HepG2 (cell line): ENCODE measurements at regions not wholly inside any gene's neighbourhood (a gene's known extent, or its start where the extent isn't known, plus 50 kb on each side); places are given as distances from the start of the nearest gene placed in this dataset.

ENCODE experiments used
- ATAC-seq: fragments of 200-7000 bp; cut with Tn5 transposase; 3 replicates; pipeline ENCODE4 v1.9.1; 2020; ENCODE audit warnings: mild to moderate bottlenecking, moderate library complexity
- BruUV-seq: library from RNA; stranded (reverse); fragments of 400-500 nt; replicated peaks from 2 replicates; lab custom pipeline; 2021; lab: Mats Ljungman, UMichigan
- CTCF ChIA-PET: fragments of 300-600 bp; formaldehyde crosslinking; extraction: SDS; loops from one replicate; lab custom pipeline; 2021; ENCODE audit warnings: low total read pairs, inconsistent platforms, low intra/inter-chr PET ratio; lab: Yijun Ruan, JAX
- POLR2A ChIA-PET: fragments of 350-600 bp; sonication (Branson Sonifier 250); formaldehyde crosslinking; loops from one replicate; lab custom pipeline; 2020; ENCODE audit warnings: antibody characterized with exemption, inconsistent platforms; lab: Yijun Ruan, JAX
- DNase-seq: peaks from one replicate; pipeline ENCODE4 v3.0.0-alpha.2; 2015; ENCODE audit warnings: low spot score
- FAIRE-seq: peaks from 3 replicates; lab custom pipeline; 2011; peaks lifted over from hg19 to GRCh38; lab: Jason Lieb, UNC
- H2AFZ ChIP-seq: one replicate; pipeline ENCODE4 v1.6.1; 2011; ENCODE audit warnings: low read length, inconsistent platforms
- H3K27ac ChIP-seq: fragments of 300-600 bp; 3 replicates; pipeline ENCODE4 v1.8.0; 2011; ENCODE audit warnings: mixed run types, mild to moderate bottlenecking, mixed read lengths, low read length, inconsistent platforms; ENCODE audit not compliant: insufficient read depth; ENCODE audit errors: extremely low read length
- H3K27me3 ChIP-seq, 2 experiments: fragments of 200-600 bp in 1 of 2; 2 replicates in 1 of 2; 3 replicates in 1 of 2; pipeline versions ENCODE4 v1.6.0 to v1.8.0; 2011; ENCODE audit warnings: low read length in 2 of 2, mild to moderate bottlenecking in 2 of 2, moderate library complexity in 2 of 2, inconsistent platforms in 1 of 2; ENCODE audit not compliant: insufficient read depth in 2 of 2, control insufficient read depth in 1 of 2
- H3K36me3 ChIP-seq, 2 experiments: fragments of 200-600 bp in 1 of 2; replicated peaks in 1 of 2; 2 replicates in 1 of 2; 3 replicates in 1 of 2; pipeline versions ENCODE4 v1.5.1 to v1.8.0; 2011; ENCODE audit warnings: low read length in 2 of 2, inconsistent platforms in 1 of 2; ENCODE audit not compliant: insufficient read depth in 2 of 2, control insufficient read depth in 1 of 2
- H3K4me1 ChIP-seq: 2 replicates; pipeline ENCODE4 v1.5.1; 2012; ENCODE audit warnings: low read length, inconsistent platforms; ENCODE audit not compliant: insufficient read depth
- H3K4me2 ChIP-seq: 2 replicates; pipeline ENCODE4 v1.6.0; 2011; ENCODE audit warnings: low read depth, low read length, inconsistent platforms
- H3K4me3 ChIP-seq, 3 experiments: fragments of 200-600 bp in 1 of 3; sonication (generic), shearing (Covaris generic) in 1 of 3; replicated peaks in 1 of 3; 2 replicates each; pipeline ENCODE4 v1.5.1; 2011 to 2016; ENCODE audit warnings: low read length in 3 of 3, inconsistent platforms in 2 of 3, low read depth in 2 of 3, mild to moderate bottlenecking in 2 of 3, control low read depth in 1 of 3, mixed read lengths in 1 of 3; ENCODE audit not compliant: insufficient read depth in 1 of 3
- H3K79me2 ChIP-seq: one replicate; pipeline ENCODE4 v1.6.1; 2011; ENCODE audit warnings: low read length, inconsistent platforms; ENCODE audit not compliant: insufficient read depth
- H3K9ac ChIP-seq: 2 replicates; pipeline ENCODE4 v1.6.0; 2011; ENCODE audit warnings: mild to moderate bottlenecking, low read depth, low read length, inconsistent platforms; ENCODE audit not compliant: insufficient read depth
- H3K9me3 ChIP-seq: 2 replicates; pipeline ENCODE4 v1.5.1; 2012; ENCODE audit warnings: mild to moderate bottlenecking, low read length
- H4K20me1 ChIP-seq: 2 replicates; pipeline ENCODE4 v1.6.0; 2011; ENCODE audit warnings: inconsistent platforms, mild to moderate bottlenecking, low read length, moderate library complexity; ENCODE audit not compliant: insufficient read depth
- CEBPZ ChIP-seq: IDR thresholded peaks from 2 replicates; pipeline ENCODE4 v1.6.1; 2012; ENCODE audit warnings: low read length, improper control_type of control experiment
- FOXA1 ChIP-seq, 2 experiments: fragments of 450-650 bp in 1 of 2; sonication (generic) in 1 of 2; formaldehyde crosslinking in 1 of 2; IDR thresholded peaks; 2 replicates each; pipeline versions ENCODE4 v1.4.0 to v1.6.1; 2016 to 2020; ENCODE audit warnings: missing genetic modification reagents in 1 of 2
- MAFK ChIP-seq, 2 experiments: IDR thresholded peaks in 1 of 2; conservative IDR thresholded peaks in 1 of 2; 2 replicates each; pipeline ENCODE4 v1.6.1; 2011; ENCODE audit warnings: improper control_type of control experiment in 2 of 2, low read length in 2 of 2
- WGBS: methylation state at CpG from one replicate; pipeline ENCODE4 v1.1.6; 2017; ENCODE audit warnings: low lambda C conversion rate; 5-methylcytosine and 5-hydroxymethylcytosine counted together
- in situ Hi-C: cut with HindIII; loops from 2 replicates; pipeline ENCODE4 v1.10.0; 2017; ENCODE audit warnings: low pct_unique_long_range_greater_than_20kb; ENCODE audit not compliant: extremely low pct_ligation_motif_present
- intact Hi-C: fragments of 100-400 bp; cut with micrococcal nuclease; formaldehyde crosslinking; loops from one replicate; pipeline ENCODE4 v1.10.0; 2022; ENCODE audit not compliant: unreplicated experiment

GRCh38 chr19:30729451-30729850 is 357.3 kb downstream of the ZNF536 start (continued):
- TF ChIP-seq FOXA1 (IDR thresholded peaks at IDR 0.05) (no peak), FOXA1 (CRISPR knock-in tag; IDR thresholded peaks at IDR 0.05) (no peak)

DNA sequence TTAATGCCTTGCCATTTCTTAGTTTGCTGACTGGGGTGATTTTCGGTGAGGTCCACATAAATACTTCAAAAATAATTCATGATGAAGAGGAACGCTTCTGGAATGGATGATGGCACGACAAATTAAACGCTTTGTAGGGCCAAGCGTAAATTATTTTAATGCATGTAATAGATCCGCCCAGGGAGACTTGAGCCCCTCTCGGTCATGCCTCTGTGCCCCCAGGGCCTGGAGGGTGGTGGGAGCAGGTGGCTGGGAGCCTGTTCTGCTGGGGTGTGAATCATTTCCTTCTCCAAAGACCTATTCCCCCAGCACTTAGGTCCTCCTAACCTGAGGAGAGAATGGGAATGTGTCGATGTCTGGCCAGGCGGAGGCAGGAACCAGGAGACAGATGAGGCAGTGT is 350.6 kb downstream of the ZNF536 start:
- no peak for FAIRE-seq
- H3K9ac ChIP-seq, result no peak overlapping the region
- H3K4me1 ChIP-seq, result no peaks in the 10 kb centered on the region
- H3K4me2 ChIP-seq, result no peak overlapping the region
- in situ Hi-C loops (no loop called here), intact Hi-C loops (no loop called here)
- H3K4me3 ChIP-seq, result no peak overlapping the region
- H4K20me1 ChIP-seq, result no peaks in the 10 kb centered on the region
- no peak overlapping the region for H2AFZ ChIP-seq
- POLR2A ChIA-PET, result no interaction called here
- H3K9me3 ChIP-seq, result no peaks in the 10 kb centered on the region
- no peak for DNase-seq
- peaks cover 0 to 5% of the 10 kb centered on the region in 2 experiments; a peak in 2 of 5 replicates for H3K27me3 ChIP-seq
- 58% methylated on average over 9 of the region's 9 CpGs for WGBS
- no peak overlapping the region for H3K27ac ChIP-seq
- BruUV-seq, result no TSS peak
- no peaks in the 10 kb centered on the region for H3K79me2 ChIP-seq
- ATAC-seq, result no peak
- CTCF ChIA-PET, result no interaction called here
- TF ChIP-seq CEBPZ, result no peak
- peak in 1 of 2 experiments; percentile 27; a peak in 1 of 4 replicates for TF ChIP-seq MAFK (conservative IDR thresholded peaks at IDR 0.05 in 1 of 2, IDR thresholded peaks at IDR 0.05 in 1 of 2; ENCODE audit: low read length in 2 of 2)
- no peaks in the 10 kb centered on the region for H3K36me3 ChIP-seq
